Esophagus squamous epithelium (tissue), 5 donors: ENCODE measurements at regions not wholly inside any gene's neighbourhood (a gene's known extent, or its start where the extent isn't known, plus 50 kb on each side); places are given as distances from the start of the nearest gene placed in this dataset.

Source experiments
- DNase-seq: peaks from one replicate; lab custom pipeline; 2025; lab: John Stamatoyannopoulos, UW
- H3K27ac ChIP-seq, 4 donors: fragments of 200-600 bp; sonication (generic); one replicate each; pipeline ENCODE4 v1.5.1; 2016 to 2019; ENCODE audit warnings: mild to moderate bottlenecking in 1 of 4
- H3K27me3 ChIP-seq, 4 donors: fragments of 200-600 bp; sonication (generic); 1 replicate in 3 of 4; 2 replicates in 1 of 4; pipeline versions ENCODE4 v1.5.1 to v1.6.0; 2017 to 2021; ENCODE audit warnings: antibody characterized with exemption in 1 of 4
- H3K36me3 ChIP-seq, 3 donors: fragments of 200-600 bp; sonication (generic); one replicate each; pipeline ENCODE4 v1.5.1; 2016 to 2019
- H3K4me1 ChIP-seq, 3 donors: fragments of 200-600 bp; sonication (generic); one replicate each; pipeline ENCODE4 v1.5.1; 2017 to 2019
- H3K4me3 ChIP-seq, 4 donors: fragments of 200-600 bp; sonication (generic); 1 replicate in 3 of 4; 2 replicates in 1 of 4; pipeline ENCODE4 v1.5.1; 2016 to 2019; ENCODE audit warnings: mild to moderate bottlenecking in 2 of 4, moderate library complexity in 1 of 4
- H3K9me3 ChIP-seq, 3 donors: fragments of 200-600 bp; sonication (generic); one replicate each; pipeline ENCODE4 v1.5.1; 2016 to 2019
- CTCF ChIP-seq, 6 experiments: fragments of 450-650 bp in 4 of 6; fragments of 200-600 bp in 2 of 6; sonication (generic) in 2 of 6; IDR thresholded peaks; one replicate each; pipeline ENCODE4 v1.5.1; 2016 to 2019; ENCODE audit warnings: antibody characterized with exemption in 6 of 6, mild to moderate bottlenecking in 4 of 6, moderate library complexity in 4 of 6
- POLR2A ChIP-seq, 4 donors: fragments of 450-650 bp; IDR thresholded peaks; one replicate each; pipeline ENCODE4 v1.6.1; 2017; ENCODE audit warnings: antibody characterized with exemption in 4 of 4, mild to moderate bottlenecking in 4 of 4, moderate library complexity in 3 of 4
- WGBS, 2 donors: methylation state at CpG; one replicate each; pipeline ENCODE4 v1.1.5; 2018; 5-methylcytosine and 5-hydroxymethylcytosine counted together
- intact Hi-C: fragments of 100-400 bp; cut with DNase I; formaldehyde crosslinking; loops from one replicate; pipeline ENCODE4 v1.15.0; 2022
- donor health status: DM: yes; HTN: yes; CAD: no.

- intact Hi-C loops = no loop called here
- no peaks in the 10 kb centered on the region for H3K36me3 ChIP-seq
Measured at GRCh38 chr6:135647521-135647920, 150.0 kb upstream of the AHI1 start.

GRCh38 chr6:135651964-135652755 lies 154.6 kb upstream of the AHI1 start:
- TF ChIP-seq CTCF (IDR thresholded peaks at IDR 0.05) (no peak), POLR2A (IDR thresholded peaks at IDR 0.05) (no peak)
- Histone ChIP-seq H3K27ac (no peak overlapping the region), H3K4me1 (no peaks in the 10 kb centered on the region), H3K27me3 (no peaks in the 10 kb centered on the region), H3K36me3 (no peaks in the 10 kb centered on the region), H3K9me3 (peaks cover 0 to 4% (median 0%) of the 10 kb centered on the region in 3 donors), H3K4me3 (no peak overlapping the region)
- intact Hi-C loops = no loop called here
- no peak for DNase-seq
- WGBS, 2 donors = 70 to 79% methylated on average over 3 to 5 of the region's 7 CpGs

More at GRCh38 chr6:135647521-135647920, 150.0 kb upstream of the AHI1 start:
- H3K4me3 ChIP-seq = no peak overlapping the region
- H3K4me1 ChIP-seq = no peaks in the 10 kb centered on the region
- H3K27ac ChIP-seq = no peak overlapping the region
- no peak for DNase-seq
- no peaks in the 10 kb centered on the region for H3K9me3 ChIP-seq
- no peak for TF ChIP-seq CTCF (IDR thresholded peaks at IDR 0.05)
- no peak for TF ChIP-seq POLR2A (IDR thresholded peaks at IDR 0.05)
- no peaks in the 10 kb centered on the region for H3K27me3 ChIP-seq

GRCh38 chr6:135655055-135655454 lies 157.5 kb upstream of the AHI1 start:
- Histone ChIP-seq H3K9me3 (peaks cover 0 to 4% (median 0%) of the 10 kb centered on the region in 3 donors), H3K36me3 (no peaks in the 10 kb centered on the region), H3K4me1 (no peaks in the 10 kb centered on the region), H3K27ac (no peak overlapping the region), H3K4me3 (no peak overlapping the region), H3K27me3 (no peaks in the 10 kb centered on the region)
- no peak for DNase-seq
- intact Hi-C loops = no loop called here
- TF ChIP-seq POLR2A (IDR thresholded peaks at IDR 0.05) = no peak
- no peak for TF ChIP-seq CTCF (IDR thresholded peaks at IDR 0.05)

GRCh38 chr6:135657207-135657606 lies 159.7 kb upstream of the AHI1 start:
- Histone ChIP-seq H3K27ac (no peak overlapping the region), H3K4me3 (no peak overlapping the region), H3K36me3 (no peaks in the 10 kb centered on the region), H3K4me1 (no peaks in the 10 kb centered on the region), H3K9me3 (peaks cover 0 to 4% (median 0%) of the 10 kb centered on the region in 3 donors), H3K27me3 (no peaks in the 10 kb centered on the region)
- DNase-seq = no peak
- WGBS, 2 donors = 87 to 89% methylated on average over 2 of the region's 2 CpGs
- TF ChIP-seq POLR2A (IDR thresholded peaks at IDR 0.05) = no peak
- TF ChIP-seq CTCF (IDR thresholded peaks at IDR 0.05) = no peak
- intact Hi-C loops = no loop called here

GRCh38 chr6:135658481-135658880 lies 160.9 kb upstream of the AHI1 start:
- H3K27me3 ChIP-seq = no peaks in the 10 kb centered on the region
- intact Hi-C loops = no loop called here
- WGBS, 2 donors = 70 to 76% methylated on average over 3 of the region's 3 CpGs

More at GRCh38 chr6:135658481-135658880, 160.9 kb upstream of the AHI1 start:
- no peaks in the 10 kb centered on the region for H3K4me1 ChIP-seq
- peaks cover 0 to 4% (median 0%) of the 10 kb centered on the region in 3 donors for H3K9me3 ChIP-seq
- DNase-seq = no peak
- H3K27ac ChIP-seq = no peak overlapping the region
- no peaks in the 10 kb centered on the region for H3K36me3 ChIP-seq
- no peak overlapping the region for H3K4me3 ChIP-seq
- no peak for TF ChIP-seq CTCF (IDR thresholded peaks at IDR 0.05)
- TF ChIP-seq POLR2A (IDR thresholded peaks at IDR 0.05) = no peak
